ENCODE measurements at regions not wholly inside any gene's neighbourhood (a gene's known extent, or its start where the extent isn't known, plus 50 kb on each side); places are given as distances from the start of the nearest gene placed in this dataset.

- DNase-seq (no peak), ATAC-seq (no peak)
- Mint-ChIP-seq H3K27ac (no peak overlapping the region), H3K4me1 (no peaks in the 10 kb centered on the region), H3K9me3 (peaks cover 10 to 12% of the 10 kb centered on the region in 2 donors), H3K4me3 (no peak overlapping the region), H3K27me3 (no peaks in the 10 kb centered on the region)
Observed at GRCh38 chr16:65284626-65285025, 162.8 kb upstream of the CDH11 start.

GRCh38 chr16:65283181-65283651 lies 161.4 kb upstream of the CDH11 start:
- Mint-ChIP-seq H3K27ac (no peak overlapping the region), H3K4me1 (no peaks in the 10 kb centered on the region), H3K9me3 (peaks cover 12% of the 10 kb centered on the region in 2 donors), H3K4me3 (no peak overlapping the region), H3K27me3 (no peaks in the 10 kb centered on the region)
- DNase-seq (no peak), ATAC-seq (no peak)

- Mint-ChIP-seq H3K4me1 (no peaks in the 10 kb centered on the region), H3K27ac (no peak overlapping the region), H3K4me3 (no peak overlapping the region), H3K9me3 (peaks cover 12 to 28% of the 10 kb centered on the region in 2 donors), H3K27me3 (no peaks in the 10 kb centered on the region)
- ATAC-seq (no peak), DNase-seq (no peak)
Observed at GRCh38 chr16:65281586-65281985, 159.7 kb upstream of the CDH11 start.

- Mint-ChIP-seq H3K27ac (no peak overlapping the region), H3K4me3 (no peak overlapping the region), H3K27me3 (no peaks in the 10 kb centered on the region), H3K9me3 (peaks cover 12 to 31% of the 10 kb centered on the region in 2 donors), H3K4me1 (no peaks in the 10 kb centered on the region)
- no peak for DNase-seq
- no peak for ATAC-seq
Observed at GRCh38 chr16:65280845-65281512, 159.1 kb upstream of the CDH11 start.

DNA sequence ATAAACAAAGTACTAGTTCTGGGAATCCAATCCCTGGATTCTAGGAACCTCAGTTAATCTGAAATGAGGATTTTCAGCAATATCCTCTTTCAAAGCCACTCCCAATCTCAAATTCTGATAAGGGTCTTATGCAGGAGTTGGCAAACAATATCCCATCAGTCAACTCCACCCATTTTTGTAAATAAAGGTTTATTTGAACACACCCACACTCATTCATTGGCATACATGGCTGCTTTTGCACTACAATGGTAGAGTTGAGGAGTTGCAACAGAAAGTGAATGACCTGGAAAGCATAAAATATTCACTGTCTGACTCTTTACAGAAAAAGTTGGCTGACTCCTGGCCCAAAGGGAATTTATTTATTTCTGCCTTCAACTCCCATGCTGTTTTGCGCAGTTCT lies 157.7 kb upstream of the CDH11 start:
- no peaks in the 10 kb centered on the region for H3K4me1 Mint-ChIP-seq
- H3K27ac Mint-ChIP-seq = no peak overlapping the region
- no peak overlapping the region for H3K4me3 Mint-ChIP-seq
- ATAC-seq (no peak), DNase-seq (no peak)
- no peaks in the 10 kb centered on the region for H3K27me3 Mint-ChIP-seq
- H3K9me3 Mint-ChIP-seq = peaks cover 12 to 31% of the 10 kb centered on the region in 2 donors

DNA sequence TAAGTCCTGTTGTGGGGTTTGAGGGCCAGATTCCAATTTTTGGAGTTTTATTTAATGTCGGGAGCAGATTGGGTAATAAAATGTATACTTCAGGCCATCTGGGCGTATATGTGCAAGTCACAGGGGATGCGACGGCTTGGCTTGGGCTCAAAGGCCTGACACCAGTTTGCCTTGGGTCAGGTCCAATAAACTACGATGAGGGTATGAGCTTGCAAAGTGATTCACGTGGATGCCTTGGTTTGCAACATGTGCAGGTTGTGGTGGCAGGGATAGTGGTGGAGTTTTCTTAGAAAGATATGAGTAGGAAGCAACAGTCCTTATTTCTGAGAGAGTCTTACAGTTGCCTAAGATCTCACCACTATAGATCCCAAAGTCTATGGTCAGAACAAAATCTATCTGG lies 157.0 kb upstream of the CDH11 start:
- ATAC-seq = no peak
- Mint-ChIP-seq H3K27me3 (no peaks in the 10 kb centered on the region), H3K27ac (no peak overlapping the region), H3K4me1 (no peaks in the 10 kb centered on the region), H3K4me3 (no peak overlapping the region), H3K9me3 (peaks cover 12 to 30% of the 10 kb centered on the region in 2 donors)
- no peak for DNase-seq

GRCh38 chr16:65274566-65274965 lies 152.7 kb upstream of the CDH11 start:
- no peak overlapping the region for H3K4me3 Mint-ChIP-seq
- no peaks in the 10 kb centered on the region for H3K4me1 Mint-ChIP-seq
- ATAC-seq (no peak), DNase-seq (no peak)
- peaks cover 0 to 21% of the 10 kb centered on the region in 2 donors for H3K9me3 Mint-ChIP-seq
- no peaks in the 10 kb centered on the region for H3K27me3 Mint-ChIP-seq
- no peak overlapping the region for H3K27ac Mint-ChIP-seq

DNA sequence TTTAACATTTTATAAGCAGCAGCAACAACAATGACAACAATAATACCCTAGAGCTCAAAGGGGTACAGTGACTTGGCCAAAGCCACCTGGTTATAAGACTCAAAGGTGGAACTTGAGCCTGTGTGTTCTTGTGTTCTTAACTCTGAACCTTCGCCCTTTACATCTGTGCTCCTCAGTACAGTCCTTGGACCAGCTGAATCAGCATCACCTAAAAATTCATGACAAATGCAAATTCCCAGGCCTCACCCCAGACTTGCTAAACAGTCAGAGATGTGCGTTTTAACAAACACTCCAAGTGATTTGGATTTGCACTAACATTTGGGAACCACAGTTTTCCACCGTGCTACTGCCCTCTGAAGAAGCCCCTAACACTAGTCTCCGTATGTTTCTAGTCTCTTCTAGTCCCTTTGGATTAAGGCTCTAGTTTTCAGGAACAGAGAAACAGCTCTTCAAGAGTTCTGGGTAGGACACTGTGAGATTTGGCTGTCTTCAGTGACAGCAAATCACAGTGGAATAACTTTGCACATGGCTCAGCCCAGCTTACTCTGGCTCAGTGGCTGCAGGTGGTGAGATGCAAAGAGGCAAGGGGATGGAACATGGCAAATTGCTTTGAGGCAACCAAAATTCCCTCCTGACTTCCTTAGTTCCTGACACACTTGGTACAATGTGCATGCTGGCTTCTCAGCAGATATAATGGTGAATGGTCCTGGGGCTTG lies 151.0 kb upstream of the CDH11 start:
- Mint-ChIP-seq H3K27me3 (no peaks in the 10 kb centered on the region), H3K4me3 (no peak overlapping the region), H3K9me3 (peaks cover 0 to 16% of the 10 kb centered on the region in 2 donors), H3K27ac (no peak overlapping the region), H3K4me1 (no peaks in the 10 kb centered on the region)
- no peak for DNase-seq
- ATAC-seq = no peak

- Mint-ChIP-seq H3K9me3 (peaks cover 0 to 7% of the 10 kb centered on the region in 2 donors), H3K27me3 (no peaks in the 10 kb centered on the region), H3K27ac (no peak overlapping the region), H3K4me3 (no peak overlapping the region), H3K4me1 (no peaks in the 10 kb centered on the region)
- no peak for DNase-seq
- no peak for ATAC-seq
Observed at GRCh38 chr16:65271996-65272395, 150.1 kb upstream of the CDH11 start.

- no peak overlapping the region for H3K4me3 Mint-ChIP-seq
- H3K27ac Mint-ChIP-seq = no peak overlapping the region
- H3K9me3 Mint-ChIP-seq = peaks cover 8 to 29% of the 10 kb centered on the region in 2 donors
- ATAC-seq = no peak
- H3K27me3 Mint-ChIP-seq = no peaks in the 10 kb centered on the region
- H3K4me1 Mint-ChIP-seq = no peaks in the 10 kb centered on the region
- no peak for DNase-seq
Observed at GRCh38 chr16:65268331-65268730, 146.5 kb upstream of the CDH11 start.

- no peak for DNase-seq
- H3K27ac Mint-ChIP-seq = no peak overlapping the region
- H3K4me1 Mint-ChIP-seq = no peaks in the 10 kb centered on the region
- H3K9me3 Mint-ChIP-seq = peaks cover 12 to 33% of the 10 kb centered on the region in 2 donors
- H3K27me3 Mint-ChIP-seq = no peaks in the 10 kb centered on the region
- ATAC-seq = no peak
- no peak overlapping the region for H3K4me3 Mint-ChIP-seq
Observed at GRCh38 chr16:65263896-65264295, 142.0 kb upstream of the CDH11 start.

DNA sequence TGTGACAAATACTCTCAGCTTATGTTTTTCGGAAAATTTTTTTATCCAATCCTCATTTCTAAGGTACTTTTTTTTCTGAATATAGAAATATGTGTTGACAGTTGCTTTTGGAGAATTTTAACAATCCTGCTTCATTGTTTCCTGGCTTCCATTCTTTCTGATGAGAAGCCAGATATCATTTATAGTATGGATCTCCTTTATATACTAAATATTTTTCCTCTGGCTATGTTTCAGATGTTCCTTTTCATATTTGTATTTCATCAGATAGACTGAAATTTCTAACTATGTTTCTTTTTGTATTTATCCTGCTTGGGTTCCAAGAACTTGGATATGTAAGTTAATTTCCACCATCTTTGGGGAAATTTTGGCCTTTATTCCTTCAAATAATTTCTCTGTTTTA lies 138.9 kb upstream of the CDH11 start:
- Mint-ChIP-seq H3K27ac (no peak overlapping the region), H3K27me3 (no peaks in the 10 kb centered on the region), H3K4me1 (no peaks in the 10 kb centered on the region)

GRCh38 chr16:65254144-65254543 lies 132.3 kb upstream of the CDH11 start:
- no peak overlapping the region for H3K27ac Mint-ChIP-seq
- DNase-seq (no peak), ATAC-seq (no peak)
- H3K27me3 Mint-ChIP-seq = no peaks in the 10 kb centered on the region
- H3K4me3 Mint-ChIP-seq = no peak overlapping the region
- H3K4me1 Mint-ChIP-seq = no peaks in the 10 kb centered on the region
- peaks cover 0 to 8% of the 10 kb centered on the region in 2 donors for H3K9me3 Mint-ChIP-seq

More for the DNA sequence above, 138.9 kb upstream of the CDH11 start:
- DNase-seq (no peak), ATAC-seq (no peak)
- peaks cover 11 to 24% of the 10 kb centered on the region in 2 donors for H3K9me3 Mint-ChIP-seq
- H3K4me3 Mint-ChIP-seq = no peak overlapping the region

DNA sequence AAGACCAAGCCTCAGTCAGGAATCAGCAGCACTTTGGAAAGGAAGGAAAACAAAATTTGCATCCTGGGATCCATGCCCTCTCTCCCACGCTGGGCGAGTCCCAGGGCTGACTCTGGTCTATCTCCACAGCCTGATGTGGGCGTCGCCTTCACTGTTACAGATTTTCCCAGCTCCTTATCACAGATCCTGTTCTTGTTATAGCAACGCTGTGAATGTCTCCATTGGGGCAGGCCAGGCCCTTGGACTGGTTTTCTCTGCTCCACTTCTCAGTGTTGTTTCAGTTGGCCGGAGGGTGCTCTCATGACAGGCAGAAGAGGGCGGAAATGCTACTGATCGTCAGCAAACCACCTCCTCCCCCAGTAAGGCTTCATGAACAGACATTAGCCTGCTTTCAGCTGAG lies 127.9 kb upstream of the CDH11 start:
- no peaks in the 10 kb centered on the region for H3K4me1 Mint-ChIP-seq
- no peak for DNase-seq
- no peaks in the 10 kb centered on the region for H3K27me3 Mint-ChIP-seq

GRCh38 chr16:65244787-65245186 lies 122.9 kb upstream of the CDH11 start:
- no peak for DNase-seq
- no peaks in the 10 kb centered on the region for H3K4me1 Mint-ChIP-seq
- ATAC-seq = no peak
- H3K27me3 Mint-ChIP-seq = no peaks in the 10 kb centered on the region
- peaks cover 14 to 18% of the 10 kb centered on the region in 2 donors for H3K9me3 Mint-ChIP-seq
- H3K27ac Mint-ChIP-seq = no peak overlapping the region
- H3K4me3 Mint-ChIP-seq = no peak overlapping the region

More for the DNA sequence above, 127.9 kb upstream of the CDH11 start:
- no peak overlapping the region for H3K27ac Mint-ChIP-seq
- no peak overlapping the region for H3K4me3 Mint-ChIP-seq
- ATAC-seq = no peak
- H3K9me3 Mint-ChIP-seq = peaks cover 10 to 13% of the 10 kb centered on the region in 2 donors

DNA sequence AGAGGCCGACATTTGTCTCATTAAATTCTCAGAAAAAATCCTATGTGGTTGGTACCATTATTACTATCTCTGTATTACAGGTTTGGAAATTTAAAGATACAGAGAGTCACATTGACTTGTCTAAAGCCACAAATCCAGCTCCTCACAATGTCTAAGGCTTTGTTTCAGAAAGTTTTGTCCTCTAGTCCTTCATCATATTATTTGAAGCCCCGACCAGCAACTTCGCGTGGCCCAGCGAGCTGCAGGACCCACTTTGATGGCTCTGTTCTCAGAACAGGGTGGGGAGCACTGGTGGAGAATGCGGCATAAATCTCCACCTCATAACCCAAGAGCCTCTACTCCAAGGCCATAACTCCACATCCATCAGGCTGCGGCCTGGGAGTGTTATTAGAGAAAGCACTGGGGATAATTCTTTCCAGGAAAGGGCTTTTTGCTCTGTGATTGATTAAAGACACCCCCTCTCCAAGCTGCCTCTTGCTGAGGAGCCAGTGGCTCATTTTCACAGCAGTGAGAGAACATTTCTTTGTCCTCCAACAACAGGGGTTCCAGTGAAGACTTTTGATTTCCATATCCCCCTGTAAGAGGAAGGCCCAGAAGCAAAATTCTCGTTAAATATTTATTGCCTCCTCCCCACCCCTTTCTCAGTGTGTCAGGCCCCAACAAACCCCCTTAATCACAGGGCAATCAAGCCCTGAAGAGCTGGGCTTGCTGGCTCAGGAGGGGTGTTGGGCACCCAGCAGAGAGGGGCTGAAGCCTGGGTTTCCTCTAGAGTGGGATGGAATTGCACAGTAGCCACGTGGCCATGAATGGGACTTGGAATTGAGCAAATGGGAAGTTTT lies 113.7 kb upstream of the CDH11 start:
- H3K27ac Mint-ChIP-seq = no peak overlapping the region
- no peaks in the 10 kb centered on the region for H3K4me1 Mint-ChIP-seq
- no peak overlapping the region for H3K4me3 Mint-ChIP-seq
- no peaks in the 10 kb centered on the region for H3K27me3 Mint-ChIP-seq
- H3K9me3 Mint-ChIP-seq = peaks cover 18 to 30% of the 10 kb centered on the region in 2 donors
- DNase-seq (no peak), ATAC-seq (no peak)

Data from stimulated activated naive CD8-positive, alpha-beta T cell treated with anti-CD3 and anti-CD28 coated beads, Interleukin-15, amount 100 ng/mL, for 72 hours (primary cell).